MM.1S (cell line): ENCODE measurements at regions not wholly inside any gene's neighbourhood (a gene's known extent, or its start where the extent isn't known, plus 50 kb on each side); places are given as distances from the start of the nearest gene placed in this dataset.

Source experiments
- DNase-seq: peaks from one replicate; pipeline ENCODE4 v3.0.0-alpha.2; 2015
- H2AFZ ChIP-seq: fragments of 300-600 bp; sonication (generic); 2 replicates; pipeline ENCODE4 v1.6.0; 2016; ENCODE audit warnings: antibody characterized with exemption, low read length
- H3F3A ChIP-seq: fragments of 300-600 bp; sonication (generic); 2 replicates; pipeline ENCODE4 v1.6.1; 2016; ENCODE audit warnings: mild to moderate bottlenecking, antibody characterized with exemption, low read length, moderate library complexity, mixed read lengths; ENCODE audit not compliant: insufficient read depth
- H3K27ac ChIP-seq: fragments of 300-600 bp; sonication (generic); 2 replicates; pipeline ENCODE4 v1.5.1; 2016; ENCODE audit warnings: mild to moderate bottlenecking, low read length
- H3K27me3 ChIP-seq: fragments of 300-600 bp; sonication (generic); replicated peaks from 2 replicates; pipeline ENCODE4 v1.6.0; 2016; ENCODE audit warnings: low read length; ENCODE audit not compliant: insufficient read depth
- H3K36me3 ChIP-seq: fragments of 300-600 bp; sonication (generic); replicated peaks from 2 replicates; pipeline ENCODE4 v1.6.1; 2016; ENCODE audit warnings: mild to moderate bottlenecking, low read length, mixed read lengths; ENCODE audit not compliant: insufficient read depth
- H3K4me1 ChIP-seq: fragments of 300-600 bp; sonication (generic); 2 replicates; pipeline ENCODE4 v1.6.1; 2016; ENCODE audit warnings: low read length, mixed read lengths
- H3K4me2 ChIP-seq: fragments of 300-600 bp; sonication (generic); 2 replicates; pipeline ENCODE4 v1.6.0; 2016; ENCODE audit warnings: low read depth, low read length
- H3K4me3 ChIP-seq: fragments of 300-600 bp; sonication (generic); 2 replicates; pipeline ENCODE4 v1.5.1; 2016; ENCODE audit warnings: low read length, mixed read lengths
- H3K79me2 ChIP-seq: fragments of 300-600 bp; sonication (generic); 2 replicates; pipeline ENCODE4 v1.6.1; 2016; ENCODE audit warnings: mixed run types, low read length, mixed read lengths
- H3K9ac ChIP-seq: fragments of 300-600 bp; sonication (generic); 2 replicates; pipeline ENCODE4 v1.6.1; 2016; ENCODE audit warnings: low read length, mixed read lengths
- H3K9me2 ChIP-seq: fragments of 300-600 bp; sonication (generic); replicated peaks from 2 replicates; pipeline ENCODE4 v1.6.1; 2016; ENCODE audit warnings: mild to moderate bottlenecking, low read length, mixed read lengths; ENCODE audit not compliant: insufficient read depth
- H3K9me3 ChIP-seq: fragments of 300-600 bp; sonication (generic); replicated peaks from 2 replicates; pipeline ENCODE4 v1.6.1; 2016; ENCODE audit warnings: mild to moderate bottlenecking, low read length, mixed read lengths; ENCODE audit not compliant: insufficient read depth
- H4K20me1 ChIP-seq: fragments of 300-600 bp; sonication (generic); 2 replicates; pipeline ENCODE4 v1.6.1; 2016; ENCODE audit warnings: mild to moderate bottlenecking, low read length, moderate library complexity, mixed read lengths; ENCODE audit not compliant: insufficient read depth
- CTCF ChIP-seq: fragments of 300-600 bp; sonication (generic); IDR thresholded peaks from 2 replicates; pipeline ENCODE4 v1.5.1; 2016; ENCODE audit warnings: antibody characterized with exemption, low read length, mixed read lengths
- EZH2 ChIP-seq: fragments of 300-600 bp; sonication (generic); optimal IDR thresholded peaks from 2 replicates; pipeline ENCODE3; 2017; ENCODE audit warnings: low read depth, mild to moderate bottlenecking, antibody characterized with exemption, low read length, mixed read lengths
- EZH2phosphoT487 ChIP-seq: fragments of 300-600 bp; sonication (generic); IDR thresholded peaks from 2 replicates; pipeline ENCODE4 v1.6.1; 2018; ENCODE audit warnings: antibody characterized with exemption, low read length

- no peaks in the 10 kb centered on the region for H3K4me1 ChIP-seq
- H2AFZ ChIP-seq: no peak overlapping the region
- DNase-seq: no peak
- H4K20me1 ChIP-seq: no peaks in the 10 kb centered on the region
- H3K79me2 ChIP-seq: no peaks in the 10 kb centered on the region
- no peaks in the 10 kb centered on the region for H3K9me2 ChIP-seq
- no peak for TF ChIP-seq CTCF
- TF ChIP-seq EZH2: no peak
- TF ChIP-seq EZH2phosphoT487: no peak
- H3K4me2 ChIP-seq: no peak overlapping the region
- H3F3A ChIP-seq: no peaks in the 10 kb centered on the region
- H3K9me3 ChIP-seq: no peaks in the 10 kb centered on the region
- H3K27ac ChIP-seq: no peak overlapping the region
- H3K27me3 ChIP-seq: no peaks in the 10 kb centered on the region
- no peak overlapping the region for H3K4me3 ChIP-seq
- no peak overlapping the region for H3K9ac ChIP-seq
- no peaks in the 10 kb centered on the region for H3K36me3 ChIP-seq
Observed at GRCh38 chr20:55565096-55565773, 440.1 kb downstream of the CBLN4 start.

- H3K27ac ChIP-seq: no peak overlapping the region
- H3K4me2 ChIP-seq: no peak overlapping the region
- DNase-seq: no peak
- H3K27me3 ChIP-seq: no peaks in the 10 kb centered on the region
- H3K79me2 ChIP-seq: no peaks in the 10 kb centered on the region
- H3K36me3 ChIP-seq: no peaks in the 10 kb centered on the region
- H2AFZ ChIP-seq: no peak overlapping the region
- H3K4me1 ChIP-seq: no peaks in the 10 kb centered on the region
- H3K9me3 ChIP-seq: no peaks in the 10 kb centered on the region
- TF ChIP-seq CTCF (no peak), EZH2 (no peak), EZH2phosphoT487 (no peak)
- H3F3A ChIP-seq: no peaks in the 10 kb centered on the region
- H4K20me1 ChIP-seq: no peaks in the 10 kb centered on the region
- no peak overlapping the region for H3K4me3 ChIP-seq
- no peaks in the 10 kb centered on the region for H3K9me2 ChIP-seq
- H3K9ac ChIP-seq: no peak overlapping the region
Observed at GRCh38 chr20:55561259-55561658, 444.1 kb downstream of the CBLN4 start.

- H3K79me2 ChIP-seq: no peaks in the 10 kb centered on the region
- no peaks in the 10 kb centered on the region for H3K4me1 ChIP-seq
- TF ChIP-seq CTCF: no peak
- no peak for TF ChIP-seq EZH2
- TF ChIP-seq EZH2phosphoT487: no peak
- H3K4me2 ChIP-seq: no peak overlapping the region
- H3K9me2 ChIP-seq: no peaks in the 10 kb centered on the region
- no peaks in the 10 kb centered on the region for H3K27me3 ChIP-seq
- no peaks in the 10 kb centered on the region for H3K9me3 ChIP-seq
- H3F3A ChIP-seq: no peaks in the 10 kb centered on the region
- no peak overlapping the region for H3K27ac ChIP-seq
- H2AFZ ChIP-seq: no peak overlapping the region
- H3K36me3 ChIP-seq: no peaks in the 10 kb centered on the region
- no peak overlapping the region for H3K9ac ChIP-seq
- no peaks in the 10 kb centered on the region for H4K20me1 ChIP-seq
- DNase-seq: no peak
- no peak overlapping the region for H3K4me3 ChIP-seq
Observed at GRCh38 chr20:55557191-55557590, 448.1 kb downstream of the CBLN4 start.
